ENCODE measurements at regions not wholly inside any gene's neighbourhood (a gene's known extent, or its start where the extent isn't known, plus 50 kb on each side); places are given as distances from the start of the nearest gene placed in this dataset.
"Not testable (repeated sequence)": the region's sequence is repeated elsewhere in the genome, so short reads cannot be mapped to it uniquely, and the experiment has no call there.

GRCh38 chr4:108453366-108453765 is 167.0 kb upstream of the RPL34 start:
- no peak for DNase-seq

GRCh38 chr4:108450236-108450898 is 170.0 kb upstream of the RPL34 start:
- DNase-seq, result no peak

- no peak for DNase-seq
Observed at GRCh38 chr4:108449129-108449528, 171.2 kb upstream of the RPL34 start.

- no peak for DNase-seq
Observed at GRCh38 chr4:108446556-108446955, 173.8 kb upstream of the RPL34 start.

- no peak for DNase-seq
Observed at GRCh38 chr4:108445716-108446115, 174.7 kb upstream of the RPL34 start.

- DNase-seq, result no peak
Observed at GRCh38 chr4:108443585-108443984, 176.8 kb upstream of the RPL34 start.

GRCh38 chr4:108433832-108434231 is 186.5 kb upstream of the RPL34 start:
- DNase-seq, result no peak

- not testable (repeated sequence) for DNase-seq
Observed at GRCh38 chr4:108433394-108433793, 187.0 kb upstream of the RPL34 start.

- no peak for DNase-seq
Observed at GRCh38 chr4:108432418-108432817, 188.0 kb upstream of the RPL34 start.

GRCh38 chr4:108431986-108432385 is 188.4 kb upstream of the RPL34 start:
- no peak for DNase-seq

GRCh38 chr4:108430921-108431320 is 189.5 kb upstream of the RPL34 start:
- DNase-seq, result no peak

- no peak for DNase-seq
Observed at GRCh38 chr4:108429662-108430061, 190.7 kb upstream of the RPL34 start.

- no peak for DNase-seq
Observed at GRCh38 chr4:108428923-108429322, 191.5 kb upstream of the RPL34 start.

- no peak for DNase-seq
Observed at GRCh38 chr4:108427946-108428485, 192.4 kb upstream of the RPL34 start.

- no peak for DNase-seq
Observed at GRCh38 chr4:108426493-108426892, 193.9 kb upstream of the RPL34 start.

- no peak for DNase-seq
Observed at GRCh38 chr4:108425988-108426387, 194.4 kb upstream of the RPL34 start.

- no peak for DNase-seq
Observed at GRCh38 chr4:108417923-108418322, 202.5 kb upstream of the RPL34 start.

GRCh38 chr4:108416831-108417230 is 203.5 kb upstream of the RPL34 start:
- no peak for DNase-seq

- DNase-seq, result no peak
Observed at GRCh38 chr4:108415389-108415788, 205.0 kb upstream of the RPL34 start.

GRCh38 chr4:108411836-108412235 is 208.5 kb upstream of the RPL34 start:
- no peak for DNase-seq

- DNase-seq, result not testable (repeated sequence)
Observed at GRCh38 chr4:108409691-108410090, 210.7 kb upstream of the RPL34 start.

- no peak for DNase-seq
Observed at GRCh38 chr4:108405586-108405985, 214.8 kb upstream of the RPL34 start.

- DNase-seq, result no peak
Observed at GRCh38 chr4:108400309-108400708, 220.1 kb upstream of the RPL34 start.

- no peak for DNase-seq
Observed at GRCh38 chr4:108399610-108400265, 220.6 kb upstream of the RPL34 start.

- DNase-seq, result no peak
Observed at GRCh38 chr4:108398836-108399235, 221.5 kb upstream of the RPL34 start.

Measured in stimulated activated CD8-positive, alpha-beta memory T cell treated with anti-CD3 and anti-CD28 coated beads, Interleukin-4, amount 100 ng/mL, for 48 hours (primary cell).